ENCODE measurements at regions not wholly inside any gene's neighbourhood (a gene's known extent, or its start where the extent isn't known, plus 50 kb on each side); places are given as distances from the start of the nearest gene placed in this dataset.

DNA sequence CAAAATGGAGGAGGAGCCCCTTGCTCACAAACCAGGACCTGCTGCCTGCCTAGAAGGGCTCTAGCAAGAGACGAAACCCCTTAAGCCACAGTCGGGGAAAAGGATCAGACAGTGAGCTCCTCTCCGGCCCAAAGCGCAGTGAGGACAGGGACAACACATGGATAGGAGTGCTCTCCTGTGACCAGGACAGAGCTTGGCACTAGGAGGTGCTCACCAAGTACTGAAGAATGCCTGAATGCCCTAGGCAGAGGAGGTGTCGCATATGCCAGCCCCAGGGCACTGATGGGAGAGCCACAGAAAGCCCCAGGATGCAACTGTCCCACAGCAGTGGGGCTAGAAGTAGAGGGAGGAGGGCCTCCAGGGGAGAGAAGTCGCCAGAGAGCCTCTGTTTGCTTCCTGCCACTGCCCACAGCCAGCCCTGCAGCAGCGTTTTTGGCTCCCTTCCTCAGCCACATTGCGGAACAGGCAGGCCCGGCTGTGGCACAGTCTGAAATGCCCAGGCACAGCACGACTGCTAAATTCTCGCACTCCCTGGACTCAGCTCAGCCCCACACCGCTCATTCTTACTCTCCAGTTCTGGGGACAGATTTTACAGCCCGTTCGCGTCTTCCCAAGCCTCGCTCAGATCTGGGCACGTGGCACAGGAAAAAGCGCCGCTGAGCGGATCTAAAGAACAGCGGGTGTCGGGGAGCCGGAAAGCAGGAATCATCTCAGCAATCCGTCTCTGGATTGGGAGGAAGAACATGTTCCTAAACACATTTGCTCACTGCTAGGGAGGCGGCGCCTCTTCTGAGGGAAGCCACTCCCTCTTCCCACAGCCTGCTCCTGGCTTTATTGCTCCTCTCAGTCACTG lies 98.7 kb upstream of the POU3F3 start:
- Histone ChIP-seq H3K36me3 (no peaks in the 10 kb centered on the region), H3K9me3 (no peaks in the 10 kb centered on the region), H3K27me3 (no peaks in the 10 kb centered on the region), H3K4me3 (no peak overlapping the region)
- DNase-seq: peak; percentile 38

DNA sequence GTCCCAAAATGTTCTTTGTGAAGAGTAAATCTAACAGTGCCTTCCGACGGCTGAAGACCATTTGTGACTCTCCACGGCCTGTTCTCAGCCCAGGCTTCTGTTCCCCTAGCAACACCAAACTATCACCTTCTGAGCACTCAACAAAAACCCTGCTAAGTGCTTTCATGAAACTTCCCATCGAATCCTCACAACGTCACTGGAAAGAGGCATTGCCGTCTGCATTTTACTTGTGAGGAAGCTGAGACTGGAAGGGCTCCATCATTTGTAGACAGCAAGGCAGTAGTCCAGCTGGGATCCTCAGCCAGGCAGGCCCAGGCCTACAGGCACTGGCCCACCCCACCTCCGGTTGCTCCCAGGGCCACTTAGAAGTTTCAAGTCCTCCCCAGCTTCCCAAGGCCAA lies 97.8 kb upstream of the POU3F3 start:
- no peak overlapping the region for H3K4me3 ChIP-seq
- DNase-seq: no peak
- H3K9me3 ChIP-seq: no peaks in the 10 kb centered on the region
- H3K36me3 ChIP-seq: no peaks in the 10 kb centered on the region
- no peaks in the 10 kb centered on the region for H3K27me3 ChIP-seq

- Histone ChIP-seq H3K36me3 (no peaks in the 10 kb centered on the region), H3K27me3 (no peaks in the 10 kb centered on the region), H3K4me3 (no peak overlapping the region), H3K9me3 (no peaks in the 10 kb centered on the region)
- no peak for DNase-seq
Measured at GRCh38 chr2:104757056-104757455, 96.9 kb upstream of the POU3F3 start.

DNA sequence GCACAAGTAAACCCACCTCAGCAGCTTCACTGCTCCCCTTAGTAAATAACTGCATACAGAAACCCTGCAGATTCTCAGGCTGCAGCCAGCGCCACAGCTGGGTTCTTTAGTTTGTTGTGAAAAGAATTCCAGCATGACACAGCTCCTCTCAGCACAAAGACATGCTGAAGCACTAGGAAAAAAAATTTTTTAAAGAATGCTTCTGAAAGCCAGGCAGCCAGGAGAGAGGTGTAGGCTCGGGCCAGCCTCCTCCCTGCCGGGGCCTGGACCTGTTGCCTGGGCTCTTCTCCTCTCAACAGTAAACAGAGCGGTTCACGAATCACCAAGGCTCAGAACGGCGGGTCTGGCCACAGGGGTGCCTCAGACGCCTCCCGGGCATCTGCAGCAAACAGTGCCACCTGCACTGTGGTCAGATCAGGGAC lies 95.7 kb upstream of the POU3F3 start:
- Histone ChIP-seq H3K4me3 (no peak overlapping the region), H3K9me3 (no peaks in the 10 kb centered on the region), H3K27me3 (no peaks in the 10 kb centered on the region), H3K36me3 (no peaks in the 10 kb centered on the region)
- no peak for DNase-seq

GRCh38 chr2:104762031-104762430 lies 91.9 kb upstream of the POU3F3 start:
- no peak for DNase-seq
- no peaks in the 10 kb centered on the region for H3K36me3 ChIP-seq
- H3K4me3 ChIP-seq: no peak overlapping the region
- no peaks in the 10 kb centered on the region for H3K27me3 ChIP-seq
- H3K9me3 ChIP-seq: no peaks in the 10 kb centered on the region

GRCh38 chr2:104766683-104767082 lies 87.2 kb upstream of the POU3F3 start:
- Histone ChIP-seq H3K36me3 (no peaks in the 10 kb centered on the region), H3K27me3 (no peaks in the 10 kb centered on the region), H3K4me3 (no peak overlapping the region), H3K9me3 (no peaks in the 10 kb centered on the region)
- DNase-seq: no peak

GRCh38 chr2:104768694-104769093 lies 85.2 kb upstream of the POU3F3 start:
- H3K36me3 ChIP-seq: no peaks in the 10 kb centered on the region
- no peaks in the 10 kb centered on the region for H3K9me3 ChIP-seq
- H3K4me3 ChIP-seq: no peak overlapping the region
- no peaks in the 10 kb centered on the region for H3K27me3 ChIP-seq
- DNase-seq: no peak

GRCh38 chr2:104769096-104769495 lies 84.8 kb upstream of the POU3F3 start:
- no peak for DNase-seq
- Histone ChIP-seq H3K9me3 (no peaks in the 10 kb centered on the region), H3K4me3 (no peak overlapping the region), H3K36me3 (no peaks in the 10 kb centered on the region), H3K27me3 (no peaks in the 10 kb centered on the region)

GRCh38 chr2:104772996-104773395 lies 80.9 kb upstream of the POU3F3 start:
- DNase-seq: no peak
- H3K4me3 ChIP-seq: no peak overlapping the region
- no peaks in the 10 kb centered on the region for H3K9me3 ChIP-seq
- H3K36me3 ChIP-seq: no peaks in the 10 kb centered on the region
- H3K27me3 ChIP-seq: no peaks in the 10 kb centered on the region

DNA sequence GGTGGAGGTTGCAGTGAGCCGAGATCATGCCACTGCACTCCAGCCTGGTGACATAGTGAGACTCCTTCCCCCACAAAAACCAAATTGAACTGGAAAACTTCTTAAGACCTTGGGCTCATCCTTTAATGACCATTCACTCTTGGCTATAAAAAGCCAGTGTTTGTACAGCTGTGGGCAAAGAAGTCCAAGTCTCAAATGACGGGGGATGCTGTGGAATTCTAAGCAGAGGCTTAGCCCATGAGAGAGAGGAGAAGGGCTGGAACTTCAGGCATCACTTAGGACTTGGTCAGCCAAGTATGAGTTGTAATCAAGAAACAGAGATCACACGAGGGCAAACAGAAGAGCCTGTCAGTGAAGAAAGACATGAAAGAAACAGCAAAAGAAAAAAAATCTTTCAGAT lies 79.3 kb upstream of the POU3F3 start:
- DNase-seq: no peak
- no peaks in the 10 kb centered on the region for H3K9me3 ChIP-seq
- H3K36me3 ChIP-seq: no peaks in the 10 kb centered on the region
- no peak overlapping the region for H3K4me3 ChIP-seq
- no peaks in the 10 kb centered on the region for H3K27me3 ChIP-seq

DNA sequence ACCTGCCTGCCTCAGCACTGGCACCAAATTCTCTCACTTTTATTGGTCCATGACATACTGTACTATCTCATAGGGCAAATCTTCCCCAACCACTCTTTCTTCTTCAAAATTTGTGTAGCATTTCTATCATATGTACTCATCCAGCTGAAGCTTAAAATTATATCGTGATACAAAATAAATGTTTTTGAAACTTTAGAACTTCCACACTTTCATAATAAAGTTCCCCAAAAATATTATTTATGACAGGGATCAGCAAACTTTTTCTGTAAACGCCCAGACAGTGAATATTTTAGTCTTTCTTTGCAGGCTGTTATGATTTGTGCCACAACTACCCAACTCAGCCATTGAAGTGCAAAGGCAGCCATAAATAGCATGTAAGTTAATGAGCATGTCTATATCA lies 76.2 kb upstream of the POU3F3 start:
- Histone ChIP-seq H3K27me3 (no peaks in the 10 kb centered on the region), H3K9me3 (no peaks in the 10 kb centered on the region), H3K4me3 (no peak overlapping the region), H3K36me3 (no peaks in the 10 kb centered on the region)
- no peak for DNase-seq

- Histone ChIP-seq H3K9me3 (no peaks in the 10 kb centered on the region), H3K36me3 (no peaks in the 10 kb centered on the region), H3K27me3 (no peaks in the 10 kb centered on the region), H3K4me3 (no peak overlapping the region)
- no peak for DNase-seq
Measured at GRCh38 chr2:104781151-104781550, 72.8 kb upstream of the POU3F3 start.

- no peak for DNase-seq
- no peaks in the 10 kb centered on the region for H3K36me3 ChIP-seq
- no peaks in the 10 kb centered on the region for H3K27me3 ChIP-seq
- H3K9me3 ChIP-seq: no peaks in the 10 kb centered on the region
- no peak overlapping the region for H3K4me3 ChIP-seq
Measured at GRCh38 chr2:104784264-104784663, 69.7 kb upstream of the POU3F3 start.

DNA sequence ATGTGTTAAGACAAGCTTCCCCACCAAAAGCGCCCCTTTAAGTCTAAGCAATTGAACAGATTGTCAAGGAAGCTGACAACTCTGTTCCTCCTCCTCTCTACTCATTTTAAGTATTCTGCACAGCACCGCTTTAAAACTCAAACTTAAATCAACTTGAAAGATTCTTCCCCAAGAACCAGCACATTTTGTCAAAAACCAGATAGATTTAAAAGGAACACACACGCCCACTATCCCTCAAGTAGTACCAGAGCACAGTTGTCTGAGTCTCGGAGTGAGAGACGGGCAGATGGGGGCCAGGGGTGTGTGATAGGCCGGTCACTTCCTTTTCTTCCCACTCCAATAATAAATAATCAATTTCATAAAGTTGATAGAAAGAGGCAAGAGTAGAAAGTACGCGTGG lies 67.7 kb upstream of the POU3F3 start:
- Histone ChIP-seq H3K36me3 (no peaks in the 10 kb centered on the region), H3K9me3 (no peaks in the 10 kb centered on the region), H3K27me3 (no peaks in the 10 kb centered on the region), H3K4me3 (no peak overlapping the region)
- no peak for DNase-seq

GRCh38 chr2:104786821-104787220 lies 67.1 kb upstream of the POU3F3 start:
- DNase-seq: no peak
- H3K27me3 ChIP-seq: no peaks in the 10 kb centered on the region
- H3K4me3 ChIP-seq: no peak overlapping the region
- H3K36me3 ChIP-seq: no peaks in the 10 kb centered on the region
- H3K9me3 ChIP-seq: no peaks in the 10 kb centered on the region

DNA sequence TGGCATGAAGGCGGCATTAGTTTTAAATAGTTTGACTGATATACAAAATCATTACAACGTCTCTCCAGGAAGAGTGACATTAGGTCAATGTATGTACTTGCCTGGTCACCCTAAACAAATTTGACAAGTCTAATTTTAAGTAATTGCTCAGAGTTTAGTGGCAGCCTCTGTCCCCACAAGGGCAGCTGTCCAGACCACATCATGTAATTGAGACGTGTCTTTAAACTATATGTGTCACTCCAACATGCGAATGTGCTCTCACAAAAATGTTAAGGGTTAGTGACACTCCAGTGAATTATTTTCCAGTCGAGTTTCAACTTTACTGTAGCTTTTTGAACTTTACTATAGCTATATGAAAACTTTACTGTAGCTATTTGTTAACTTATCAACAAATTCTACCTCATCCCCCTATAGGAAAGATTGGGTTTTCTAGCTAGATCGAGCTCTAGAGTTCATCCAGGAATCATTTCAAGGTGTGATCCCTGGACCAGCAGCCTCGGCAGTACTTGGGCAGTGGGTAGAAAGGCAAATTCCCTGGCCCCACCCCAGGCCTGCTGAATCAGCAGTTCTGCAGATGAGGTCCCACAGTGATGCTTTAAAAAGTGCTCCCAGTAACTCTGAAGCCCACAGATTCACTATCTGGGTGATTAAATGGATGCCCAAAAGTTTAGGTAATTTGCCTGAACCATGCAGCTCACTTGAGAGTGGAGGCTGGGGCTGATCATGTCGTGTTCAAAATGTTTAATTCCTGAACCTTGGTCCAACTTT lies 66.4 kb upstream of the POU3F3 start:
- DNase-seq: no peak
- Histone ChIP-seq H3K4me3 (no peak overlapping the region), H3K36me3 (no peaks in the 10 kb centered on the region), H3K9me3 (no peaks in the 10 kb centered on the region), H3K27me3 (no peaks in the 10 kb centered on the region)

DNA sequence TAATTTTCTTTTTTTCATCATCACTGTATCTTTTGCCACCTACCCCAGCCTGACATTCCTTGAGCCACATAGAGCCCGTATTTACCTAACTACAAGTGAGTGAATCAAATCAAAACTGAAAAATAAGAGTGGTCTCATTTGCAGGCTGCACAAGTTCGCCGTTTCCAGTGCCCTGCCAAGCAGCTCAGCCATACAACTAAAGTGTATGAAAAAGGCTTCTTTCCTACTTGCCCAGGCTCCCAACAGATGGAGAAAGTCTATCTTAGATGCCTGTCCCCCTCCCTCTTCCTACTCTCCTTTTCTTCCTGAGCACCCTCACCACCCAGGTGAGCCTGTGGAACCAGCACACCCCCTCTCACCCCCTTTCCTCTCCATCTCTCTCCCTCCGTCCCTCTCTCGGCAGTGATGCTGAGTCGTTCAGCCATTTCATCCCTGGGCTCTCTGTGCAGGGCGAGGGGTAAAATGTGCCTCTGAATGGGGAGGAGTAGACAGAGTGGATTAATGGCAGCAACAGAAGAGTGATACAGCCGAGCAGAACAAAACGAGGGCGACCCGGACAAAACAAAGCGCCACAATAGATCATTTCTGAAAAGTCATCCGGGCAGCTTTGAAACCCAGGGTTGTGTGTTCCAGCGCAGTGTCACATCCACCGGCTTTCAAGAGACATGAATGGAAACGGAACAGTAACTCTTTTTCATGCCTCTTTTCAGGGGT lies 65.0 kb upstream of the POU3F3 start:
- no peaks in the 10 kb centered on the region for H3K36me3 ChIP-seq
- H3K4me3 ChIP-seq: no peak overlapping the region
- no peaks in the 10 kb centered on the region for H3K27me3 ChIP-seq
- no peak for DNase-seq
- no peaks in the 10 kb centered on the region for H3K9me3 ChIP-seq

Measured in MG63 (cell line).